GM18507 (cell line): ENCODE measurements at regions not wholly inside any gene's neighbourhood (a gene's known extent, or its start where the extent isn't known, plus 50 kb on each side); places are given as distances from the start of the nearest gene placed in this dataset.

Experiments used
- DNase-seq: peaks from one replicate; pipeline ENCODE4 v3.0.0; 2011; ENCODE audit warnings: low read depth; ENCODE audit not compliant: insufficient read length; ENCODE audit errors: extremely low spot score
- FAIRE-seq: peaks from 2 replicates; lab custom pipeline; 2011; peaks lifted over from hg19 to GRCh38; lab: Jason Lieb, UNC

DNA sequence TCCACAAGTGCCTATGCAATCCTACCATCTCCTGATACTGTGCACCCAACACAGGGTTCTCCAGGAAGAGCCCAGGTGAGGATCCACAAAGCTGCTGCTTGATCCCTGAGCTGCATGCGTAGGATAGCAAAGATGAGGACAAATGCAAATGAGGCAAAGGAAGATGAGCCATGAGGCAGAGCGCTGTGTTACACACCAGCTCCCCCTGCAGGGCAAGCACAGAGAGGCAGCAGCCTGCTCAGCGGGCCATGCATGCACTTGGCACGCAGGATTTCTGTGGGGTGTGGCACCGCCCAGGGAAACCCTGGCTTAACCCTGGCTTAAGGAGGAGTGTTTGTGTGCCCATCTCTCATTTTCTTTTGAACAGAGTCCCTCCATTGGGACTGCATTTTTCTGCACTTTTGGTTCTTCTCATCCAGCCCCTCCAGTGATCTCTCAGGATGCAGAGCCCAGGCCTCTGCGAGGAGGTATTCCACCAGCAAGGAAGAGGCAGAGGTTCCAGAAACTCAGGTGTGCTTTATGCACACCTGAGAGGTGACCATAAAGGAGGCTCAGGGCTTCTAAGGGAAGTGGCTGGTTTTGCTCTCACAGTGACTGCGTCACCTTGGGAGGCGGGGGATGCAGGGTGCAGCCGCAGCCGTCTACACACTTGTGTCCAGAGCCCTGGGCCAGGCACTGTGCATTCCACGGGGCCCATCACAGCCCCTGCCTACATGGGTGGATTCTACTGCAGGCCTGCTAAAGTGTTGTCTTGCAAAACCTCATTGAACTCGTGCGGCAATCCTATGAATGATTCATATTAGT, 973.3 kb upstream of the TMEM132C start:
- no peak for DNase-seq
- FAIRE-seq, result no peak

DNA sequence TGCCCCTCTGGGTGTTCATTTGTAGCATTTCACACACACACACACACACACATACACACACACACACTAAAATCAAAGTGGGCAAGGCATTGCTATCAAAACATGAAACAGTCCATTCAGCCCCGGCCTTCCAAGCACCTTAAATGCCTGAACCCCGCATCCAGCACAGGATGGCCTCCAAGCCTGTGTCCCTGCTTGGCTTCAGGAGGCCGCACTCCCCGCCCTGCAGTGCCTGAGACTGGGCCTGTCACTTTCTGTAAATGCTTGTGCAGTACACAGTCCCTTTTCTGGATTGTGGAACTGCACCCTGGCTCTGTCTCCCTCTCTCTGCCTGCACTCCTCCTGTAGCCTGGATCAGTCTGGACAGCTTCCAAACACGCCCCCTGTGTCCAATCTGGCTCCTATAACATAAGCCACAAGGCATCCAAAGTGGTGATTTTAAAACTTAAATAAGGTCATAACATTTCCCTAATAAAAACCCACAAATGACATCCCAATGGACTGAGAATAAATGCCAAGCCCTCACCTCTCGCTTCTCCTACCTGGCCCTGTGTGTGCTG, 972.2 kb upstream of the TMEM132C start:
- no peak for FAIRE-seq

DNA sequence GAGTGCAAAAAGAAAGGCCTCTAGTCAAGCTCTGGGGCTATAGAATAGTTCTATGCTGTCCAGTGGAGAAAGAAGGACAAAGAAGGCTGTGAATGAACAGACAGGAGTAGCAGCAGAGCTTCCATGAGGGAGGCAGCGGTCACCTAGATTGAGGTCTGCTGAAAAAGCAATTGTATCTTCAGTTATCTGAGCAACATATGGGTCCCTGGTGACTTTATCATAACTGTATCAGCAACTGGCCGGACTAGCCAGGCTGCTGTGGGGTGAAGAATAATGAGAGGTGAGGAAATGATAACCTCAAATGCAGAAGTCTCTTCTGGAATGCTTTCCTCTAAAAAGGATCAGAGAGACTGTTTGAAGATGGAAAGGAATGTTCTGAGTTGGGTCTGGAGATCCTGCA, 971.3 kb upstream of the TMEM132C start:
- no peak for DNase-seq
- no peak for FAIRE-seq

More for the DNA sequence above, 972.2 kb upstream of the TMEM132C start:
- DNase-seq, result no peak

DNA sequence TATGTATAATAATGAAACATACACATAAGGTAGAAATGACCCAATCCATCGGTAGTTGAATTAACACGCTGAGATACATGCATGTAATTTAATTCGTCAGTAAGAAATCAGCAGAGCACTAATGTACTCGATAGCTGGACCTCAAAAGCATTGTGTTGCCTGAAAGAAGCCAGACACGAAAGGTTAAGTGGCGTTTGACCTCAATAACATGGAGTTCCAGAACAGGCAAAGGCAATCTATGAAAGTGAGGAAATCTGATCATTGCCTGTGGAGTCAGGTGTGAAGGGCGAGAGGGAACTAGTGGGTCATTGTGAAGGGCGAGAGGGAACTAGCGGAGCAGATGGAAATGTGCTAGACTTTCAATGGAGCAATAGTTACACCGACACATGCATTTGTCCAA, 970.4 kb upstream of the TMEM132C start:
- DNase-seq (no peak), FAIRE-seq (no peak)

DNA sequence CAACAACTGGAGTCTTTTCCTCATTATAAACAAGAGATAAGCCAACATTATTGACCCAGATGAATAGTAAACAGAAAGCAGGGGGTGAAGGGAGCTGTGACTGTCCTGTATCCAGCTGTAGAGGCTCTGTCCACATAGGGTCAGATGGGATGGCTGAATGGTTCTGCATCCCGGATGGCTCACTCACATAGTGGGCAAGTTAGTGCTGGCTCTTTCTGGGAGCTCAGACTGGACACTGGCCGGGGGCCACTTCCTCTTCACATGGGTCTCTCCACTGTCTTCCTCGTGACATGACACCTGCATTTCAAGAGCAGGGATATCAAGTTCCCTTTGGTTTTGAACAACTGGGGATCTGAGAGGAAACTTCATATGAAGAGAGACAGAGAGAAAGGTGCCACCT, 969.6 kb upstream of the TMEM132C start:
- DNase-seq, result no peak
- FAIRE-seq, result no peak

DNA sequence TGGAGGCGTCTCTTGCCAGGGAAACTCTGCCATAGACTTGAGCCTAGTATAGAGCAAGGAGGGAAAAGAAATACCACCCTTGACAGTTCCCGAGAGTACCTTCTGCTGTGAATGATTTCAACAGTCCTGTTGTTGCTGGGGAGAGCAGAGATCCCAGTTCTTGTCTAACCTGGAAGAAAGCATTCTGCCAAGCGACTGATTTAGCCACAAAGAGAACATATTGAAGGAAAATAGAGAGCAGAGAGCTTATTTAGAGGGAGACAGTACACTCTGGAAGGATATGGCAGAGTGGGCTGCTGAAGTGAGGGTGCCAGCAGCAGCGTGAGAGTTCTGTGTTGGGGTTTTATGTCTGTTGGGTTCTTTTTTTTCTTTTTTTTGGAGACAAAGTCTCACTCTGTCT, 966.9 kb upstream of the TMEM132C start:
- FAIRE-seq, result no peak
- no peak for DNase-seq

DNA sequence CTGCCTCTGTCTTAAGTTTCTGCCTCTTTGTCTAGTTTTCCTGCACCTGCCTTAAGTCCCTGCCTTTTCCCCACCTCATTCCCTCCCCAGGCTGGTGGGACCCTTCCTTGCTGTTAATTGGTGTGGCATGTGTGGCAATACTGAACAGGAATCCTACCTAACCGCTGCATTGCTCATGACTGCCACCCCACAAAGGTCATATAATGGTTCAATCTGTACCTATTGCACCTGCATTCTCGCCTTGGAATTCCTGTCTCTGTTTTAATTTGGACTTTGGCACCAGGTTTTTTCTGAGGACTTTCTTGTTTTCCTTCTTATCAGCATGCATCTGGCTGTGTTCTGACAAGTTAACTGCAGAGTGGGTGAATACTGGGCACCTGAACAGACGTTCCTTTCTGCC, 966.2 kb upstream of the TMEM132C start:
- no peak for FAIRE-seq

DNA sequence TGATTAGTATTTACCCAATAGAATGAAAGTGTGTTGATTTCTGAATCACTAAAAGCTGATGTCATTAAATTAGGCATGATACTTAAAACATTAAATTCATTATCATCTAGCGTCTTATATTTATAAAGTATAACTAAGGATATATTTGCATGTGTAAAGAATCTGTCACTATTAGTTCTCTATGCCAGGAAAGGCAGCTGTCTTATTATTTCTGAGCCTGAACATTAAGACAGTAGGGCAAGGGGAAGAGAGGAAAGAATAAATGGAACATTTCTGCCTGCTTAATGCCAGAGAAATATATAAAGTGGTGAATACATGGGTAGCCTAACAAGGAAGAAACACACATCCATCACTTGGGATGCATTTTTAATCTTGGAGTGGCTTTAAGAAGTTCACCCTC, 965.1 kb upstream of the TMEM132C start:
- DNase-seq (no peak), FAIRE-seq (no peak)

More for the DNA sequence above, 966.2 kb upstream of the TMEM132C start:
- no peak for DNase-seq

DNA sequence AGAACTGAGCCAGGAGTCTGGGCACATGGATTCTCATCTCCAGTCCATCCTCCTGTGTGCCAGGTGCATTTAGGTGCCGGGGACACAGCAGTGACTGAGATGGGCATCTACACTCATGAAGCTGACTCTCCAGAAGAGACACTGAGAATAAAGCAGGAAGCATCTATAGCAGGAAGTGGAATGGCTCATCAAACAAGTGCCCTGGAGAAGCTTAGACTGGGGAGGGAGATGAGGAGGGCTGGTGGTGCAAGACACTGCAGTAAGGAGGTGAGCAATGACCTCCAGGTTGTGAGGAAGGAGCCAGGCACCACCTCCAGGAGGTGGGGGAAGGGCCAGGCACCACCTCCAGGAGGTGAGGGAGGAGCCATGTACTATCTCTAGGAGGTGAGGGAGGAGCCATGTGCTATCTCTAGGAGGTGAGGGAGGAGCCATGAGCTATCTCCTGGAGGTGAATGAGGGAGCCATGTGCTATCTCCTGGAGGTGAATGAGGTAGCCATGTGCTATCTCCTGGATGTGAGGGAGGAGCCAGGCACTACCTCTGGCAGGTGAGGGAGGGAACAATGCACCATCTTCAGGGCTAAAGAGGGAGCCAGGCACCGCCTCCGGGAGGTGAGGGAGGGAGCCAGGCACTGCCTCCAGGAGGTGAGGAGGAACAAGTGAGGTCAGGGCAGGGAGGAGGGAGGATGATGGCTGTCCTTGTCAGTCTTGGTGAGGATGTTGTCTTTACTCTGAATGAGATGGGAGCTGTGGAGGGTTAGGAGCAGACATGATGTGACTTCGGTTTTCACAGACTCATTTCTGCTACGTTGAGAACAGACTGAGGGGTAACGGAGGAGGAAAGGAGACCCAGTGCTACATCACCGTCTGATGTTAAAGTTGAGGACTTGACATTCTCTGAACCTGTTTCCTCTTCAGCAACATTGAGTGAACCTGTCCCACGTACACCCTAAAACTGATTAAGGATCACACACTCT, 961.9 kb upstream of the TMEM132C start:
- no peak for DNase-seq

DNA sequence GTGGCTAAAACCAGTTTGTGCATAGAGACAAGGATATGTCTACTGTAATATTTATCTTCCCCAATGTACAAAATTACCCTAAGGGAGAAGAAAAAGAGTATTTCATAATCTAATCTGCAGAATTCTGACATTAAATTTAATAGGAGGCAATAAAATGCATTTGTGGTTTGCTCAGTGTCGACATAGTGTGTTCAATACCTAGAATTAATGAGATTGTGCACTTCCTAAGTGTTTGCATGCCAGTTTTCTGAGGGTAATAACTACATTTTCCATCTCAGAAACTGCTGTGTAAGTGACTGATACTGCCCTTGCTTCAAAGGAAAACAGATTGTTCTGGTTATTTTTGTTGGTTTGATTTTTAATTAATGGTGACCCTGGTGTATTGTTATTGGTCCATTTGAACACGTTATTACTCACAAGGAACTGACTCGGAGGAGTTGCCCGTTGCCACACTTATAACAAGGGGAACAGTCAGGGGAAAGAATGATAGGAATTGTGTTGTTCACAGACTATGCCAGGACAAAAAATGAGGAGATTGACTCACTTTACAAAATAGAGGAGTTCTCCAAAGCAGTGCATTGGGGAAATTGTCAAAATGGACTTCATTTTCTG, 960.3 kb upstream of the TMEM132C start:
- FAIRE-seq, result no peak
- no peak for DNase-seq

More for the DNA sequence above, 961.9 kb upstream of the TMEM132C start:
- no peak for FAIRE-seq

DNA sequence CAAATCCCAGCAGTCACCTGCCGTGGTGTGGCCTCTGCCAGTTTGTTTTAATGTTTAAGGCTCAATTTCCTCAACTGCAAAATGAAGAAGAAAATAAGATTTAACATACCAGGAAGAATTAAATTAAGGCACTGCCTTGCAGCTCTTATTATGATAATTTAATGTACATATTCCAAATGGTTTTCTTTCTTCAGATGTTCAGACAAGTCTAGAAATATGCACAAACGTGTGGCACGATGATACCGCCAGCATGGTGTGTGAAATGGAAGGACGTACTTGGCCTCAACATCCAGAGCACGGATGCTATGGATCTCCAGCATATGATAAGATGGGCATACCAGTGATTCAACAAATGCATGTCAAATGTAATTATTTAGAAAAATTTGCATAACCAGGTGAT, 959.4 kb upstream of the TMEM132C start:
- DNase-seq, result no peak
- FAIRE-seq, result no peak

DNA sequence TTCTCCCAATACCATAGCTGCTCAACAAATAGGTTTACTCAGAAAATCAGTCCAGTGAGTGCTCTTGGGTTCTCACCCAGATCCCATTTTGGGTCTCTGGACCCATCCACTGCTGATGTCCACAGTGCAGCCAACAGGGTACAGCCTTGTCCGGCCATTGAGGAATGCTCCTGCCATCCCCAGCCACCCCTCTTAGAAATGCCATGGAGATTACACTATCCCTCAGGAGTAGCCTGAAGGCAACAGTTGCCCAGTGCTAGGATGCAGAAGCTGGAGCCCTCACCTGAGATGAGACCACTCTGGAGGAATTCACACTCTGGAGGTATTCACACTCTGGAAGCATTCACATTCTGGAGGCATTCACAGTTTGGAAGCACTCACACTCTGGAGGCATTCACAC, 958.8 kb upstream of the TMEM132C start:
- no peak for FAIRE-seq
- DNase-seq, result no peak

DNA sequence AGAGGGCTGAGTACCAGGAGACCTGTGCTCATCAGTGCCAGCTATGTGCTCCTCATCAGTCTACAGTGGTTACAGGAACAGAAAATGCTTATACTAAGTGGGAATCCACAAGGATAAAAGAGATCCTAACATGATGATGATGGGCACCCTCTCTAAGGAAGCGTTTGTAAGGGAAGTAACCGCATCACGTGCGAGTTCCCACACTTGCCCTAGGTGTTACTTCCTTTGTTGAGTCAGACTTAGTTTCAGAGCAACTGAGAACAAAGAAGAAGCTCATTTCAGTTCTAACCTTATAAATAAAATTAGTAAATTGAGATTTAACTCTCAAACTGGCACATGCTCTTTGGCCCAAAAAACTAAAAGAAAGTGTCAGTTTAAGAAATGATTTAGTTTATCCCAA, 956.4 kb upstream of the TMEM132C start:
- DNase-seq, result no peak
- no peak for FAIRE-seq

DNA sequence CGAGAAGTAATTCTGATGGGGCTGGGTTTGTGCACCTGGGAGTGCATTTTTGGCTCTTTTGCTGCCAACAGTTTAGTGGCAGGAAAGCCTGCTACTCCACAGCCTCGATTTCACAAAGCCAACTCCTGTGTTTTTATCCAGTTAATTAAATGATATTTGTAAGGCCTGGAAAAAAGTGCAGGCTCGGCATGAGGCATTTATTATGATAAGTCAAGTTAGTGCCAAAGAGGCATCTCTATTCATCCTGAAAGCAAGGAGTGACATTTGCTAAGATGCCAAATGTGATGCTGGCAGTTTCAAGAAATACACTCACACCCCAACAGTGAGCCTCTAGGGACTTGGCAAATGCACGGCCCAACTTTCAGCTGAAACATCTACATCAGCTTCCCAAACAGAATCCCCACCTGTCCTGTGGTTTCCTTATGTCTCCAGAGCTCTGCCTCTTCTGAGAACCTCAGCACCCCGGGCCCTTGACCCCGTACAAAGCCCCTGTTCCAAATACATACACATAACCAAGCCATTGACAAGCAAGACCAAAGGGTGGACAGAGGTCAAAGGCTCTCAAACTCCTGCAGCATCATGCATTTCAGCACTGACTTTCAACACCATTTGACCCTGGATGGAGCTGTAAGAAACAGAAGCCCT, 955.1 kb upstream of the TMEM132C start:
- no peak for DNase-seq
- FAIRE-seq, result no peak

DNA sequence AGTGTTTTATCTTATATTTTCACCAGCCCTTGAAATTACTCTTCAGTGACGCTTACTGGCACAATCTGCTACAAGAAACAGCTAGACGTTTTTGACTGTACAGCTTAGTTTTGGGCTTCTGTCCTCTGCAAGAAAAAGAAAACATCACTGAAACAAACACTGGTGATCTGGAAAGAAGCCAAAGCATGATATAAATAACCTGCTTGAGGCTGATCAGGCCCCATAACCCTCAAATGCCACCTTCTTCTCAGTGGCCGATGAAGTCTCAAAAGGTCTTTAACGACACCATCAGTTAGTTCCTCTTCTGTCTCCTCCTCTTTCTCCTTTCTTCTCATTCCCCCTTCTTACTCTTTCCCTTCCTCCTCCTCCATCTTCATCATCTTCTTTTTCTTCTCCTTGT, 942.3 kb upstream of the TMEM132C start:
- DNase-seq, result no peak
- FAIRE-seq, result no peak

DNA sequence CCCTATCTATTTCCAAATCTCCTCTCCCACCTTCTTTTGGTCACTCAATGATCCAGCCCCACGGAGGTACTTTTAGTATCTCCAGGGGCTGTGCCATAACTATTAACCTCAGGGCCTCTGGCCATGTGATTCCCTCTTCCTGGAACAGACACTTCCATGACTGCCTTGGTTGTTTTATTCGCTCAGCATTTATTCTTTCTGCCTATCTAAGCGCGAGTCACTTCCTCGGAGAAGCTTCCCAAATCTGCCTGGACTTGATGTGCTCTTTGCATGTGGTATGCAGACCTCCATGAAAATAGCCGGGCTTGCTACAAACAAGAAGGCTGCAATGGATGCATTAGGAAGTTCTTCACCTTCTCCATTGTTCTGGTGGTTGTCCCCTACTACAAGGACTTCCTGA, 939.0 kb upstream of the TMEM132C start:
- no peak for FAIRE-seq
- no peak for DNase-seq

DNA sequence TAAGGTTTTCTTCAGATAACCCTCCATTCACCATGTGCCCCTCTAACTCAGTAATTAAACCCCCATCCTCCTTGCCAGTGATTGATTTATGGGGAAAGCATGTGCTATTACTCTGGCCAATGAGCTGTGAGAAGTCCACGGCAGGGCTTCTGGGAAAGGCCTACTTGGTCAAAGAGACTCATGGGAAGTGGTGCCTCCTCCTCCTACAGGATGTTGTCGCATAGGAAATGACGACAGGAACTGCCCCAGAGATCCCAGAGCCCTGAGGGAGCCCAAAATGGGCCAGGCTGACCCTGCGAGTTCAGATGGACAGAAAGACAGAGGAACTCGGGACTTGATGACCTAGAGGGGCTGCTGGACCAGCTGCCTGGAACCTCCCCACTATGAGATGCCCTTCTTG, 938.1 kb upstream of the TMEM132C start:
- DNase-seq, result no peak
- FAIRE-seq, result no peak

DNA sequence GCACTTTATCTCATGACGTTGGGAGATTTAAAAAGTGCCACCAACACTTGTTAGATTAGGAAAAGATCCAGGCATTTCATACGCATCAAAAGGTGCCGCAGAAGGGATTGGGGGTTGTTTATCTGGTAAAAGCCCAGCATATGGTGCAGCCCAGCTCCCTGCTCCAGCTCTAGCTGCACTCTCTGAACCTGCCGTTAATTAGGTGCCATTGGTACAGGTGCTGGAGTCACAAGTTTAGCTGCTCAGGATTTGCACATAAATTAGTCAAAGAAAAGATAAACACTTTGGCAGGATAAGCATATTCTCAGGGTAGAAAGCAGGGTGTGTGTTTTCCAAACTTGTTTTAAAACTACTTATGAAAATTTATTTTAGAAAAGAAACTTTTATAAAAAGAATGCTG, 932.6 kb upstream of the TMEM132C start:
- FAIRE-seq, result no peak
- no peak for DNase-seq

DNA sequence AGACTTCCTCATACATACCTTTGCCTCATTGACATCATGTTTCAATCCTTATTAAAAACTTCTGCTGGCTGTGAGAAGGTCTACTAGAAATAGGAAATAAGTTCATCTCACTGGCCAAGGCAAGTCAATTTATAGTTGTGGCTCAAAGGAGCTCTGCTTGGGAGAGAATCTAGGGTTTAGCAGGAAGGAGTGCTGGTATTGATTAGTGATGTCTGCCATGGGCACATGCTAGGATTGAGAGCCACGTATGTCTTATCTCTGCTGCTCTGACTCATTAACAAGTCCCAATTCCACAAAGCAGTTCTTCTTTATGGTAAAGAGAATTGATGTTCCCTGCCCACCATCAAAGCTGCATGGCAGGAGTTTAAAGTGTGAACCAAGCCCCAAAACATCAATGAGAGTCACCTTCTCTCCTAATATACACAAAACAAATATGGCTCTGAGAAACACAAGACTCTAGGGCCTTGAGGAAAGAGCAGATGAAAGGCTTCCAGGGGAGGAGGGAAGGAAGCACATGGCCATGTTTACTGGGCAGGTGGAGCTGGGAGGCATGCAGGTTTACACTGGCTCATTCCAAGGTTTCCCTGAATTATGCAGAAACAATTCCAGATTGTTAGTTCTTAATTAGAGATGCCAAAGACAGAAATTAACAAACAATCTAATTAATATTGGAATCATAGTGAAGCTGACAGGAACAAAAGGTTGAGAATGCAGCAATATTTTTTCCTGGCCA, 931.9 kb upstream of the TMEM132C start:
- FAIRE-seq (no peak), DNase-seq (no peak)
